GM21737 (cell line): ENCODE measurements at regions not wholly inside any gene's neighbourhood (a gene's known extent, or its start where the extent isn't known, plus 50 kb on each side); places are given as distances from the start of the nearest gene placed in this dataset.
"Not testable (repeated sequence)": the region's sequence is repeated elsewhere in the genome, so short reads cannot be mapped to it uniquely, and the experiment has no call there.

Experiments used
- ATAC-seq: cut with Tn5 transposase; IDR thresholded peaks from one replicate; pipeline ENCODE4 v1.9.1; 2021; ENCODE audit warnings: mild to moderate bottlenecking, moderate library complexity; ENCODE audit not compliant: unreplicated experiment

DNA sequence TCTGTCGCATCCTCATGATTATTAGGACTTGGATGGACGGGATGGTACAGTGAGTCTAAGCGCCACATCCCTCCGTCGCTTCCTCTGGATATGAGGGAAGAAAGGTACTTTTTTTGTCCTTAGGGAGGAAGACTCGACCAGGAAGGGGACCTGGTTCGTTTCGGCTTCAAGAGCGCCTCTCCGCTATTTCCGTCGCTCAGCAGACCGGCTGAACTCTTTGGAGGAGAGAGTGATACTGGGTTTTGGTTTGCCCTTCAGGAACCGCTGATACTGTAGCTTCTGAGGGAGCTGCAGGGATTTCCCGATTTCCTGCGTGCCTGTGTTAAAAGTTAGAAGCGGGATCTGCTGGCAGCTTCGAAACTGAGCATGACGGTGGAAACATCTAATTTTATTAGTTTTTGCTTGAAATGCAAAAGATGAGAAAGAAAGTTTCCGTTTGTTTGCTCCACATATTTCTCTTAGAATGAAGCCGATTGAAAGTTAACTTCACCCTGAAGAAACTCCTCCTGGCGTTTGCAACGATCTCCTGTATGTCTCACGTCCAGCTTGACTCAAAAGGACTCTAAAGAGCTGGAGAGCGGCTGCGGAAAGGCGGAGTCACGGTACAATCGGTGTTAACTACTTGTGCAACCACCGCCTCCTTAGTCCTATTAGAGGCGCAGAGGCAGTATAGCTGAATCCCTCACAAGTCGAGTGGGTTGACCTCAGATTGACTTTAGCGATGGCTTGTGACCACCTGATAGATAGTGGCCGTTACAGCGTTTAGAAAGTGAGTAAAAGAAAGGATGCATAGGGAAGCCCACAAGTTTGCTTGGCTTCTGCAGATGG, 129.4 kb downstream of the TRIM27 start:
- ATAC-seq = no peak

DNA sequence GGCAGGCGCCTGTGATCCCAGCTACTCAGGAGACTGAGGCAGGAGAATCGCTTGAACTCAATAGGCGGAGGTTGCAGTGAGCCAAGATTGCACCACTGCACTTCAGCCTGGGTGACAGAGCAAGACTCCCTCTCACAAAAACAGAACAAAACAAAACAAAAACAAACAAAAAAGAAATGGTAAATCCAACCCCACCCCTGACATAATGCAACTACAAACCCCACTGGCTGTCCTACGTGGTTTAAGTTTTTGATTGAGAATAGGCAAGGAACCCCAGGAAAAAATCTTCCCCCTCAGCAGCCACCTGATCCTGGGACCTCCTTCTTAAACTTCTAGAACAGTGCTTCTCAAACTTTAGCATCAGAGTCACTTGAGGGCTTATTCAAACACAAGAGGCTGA, 123.1 kb downstream of the TRIM27 start:
- not testable (repeated sequence) for ATAC-seq

DNA sequence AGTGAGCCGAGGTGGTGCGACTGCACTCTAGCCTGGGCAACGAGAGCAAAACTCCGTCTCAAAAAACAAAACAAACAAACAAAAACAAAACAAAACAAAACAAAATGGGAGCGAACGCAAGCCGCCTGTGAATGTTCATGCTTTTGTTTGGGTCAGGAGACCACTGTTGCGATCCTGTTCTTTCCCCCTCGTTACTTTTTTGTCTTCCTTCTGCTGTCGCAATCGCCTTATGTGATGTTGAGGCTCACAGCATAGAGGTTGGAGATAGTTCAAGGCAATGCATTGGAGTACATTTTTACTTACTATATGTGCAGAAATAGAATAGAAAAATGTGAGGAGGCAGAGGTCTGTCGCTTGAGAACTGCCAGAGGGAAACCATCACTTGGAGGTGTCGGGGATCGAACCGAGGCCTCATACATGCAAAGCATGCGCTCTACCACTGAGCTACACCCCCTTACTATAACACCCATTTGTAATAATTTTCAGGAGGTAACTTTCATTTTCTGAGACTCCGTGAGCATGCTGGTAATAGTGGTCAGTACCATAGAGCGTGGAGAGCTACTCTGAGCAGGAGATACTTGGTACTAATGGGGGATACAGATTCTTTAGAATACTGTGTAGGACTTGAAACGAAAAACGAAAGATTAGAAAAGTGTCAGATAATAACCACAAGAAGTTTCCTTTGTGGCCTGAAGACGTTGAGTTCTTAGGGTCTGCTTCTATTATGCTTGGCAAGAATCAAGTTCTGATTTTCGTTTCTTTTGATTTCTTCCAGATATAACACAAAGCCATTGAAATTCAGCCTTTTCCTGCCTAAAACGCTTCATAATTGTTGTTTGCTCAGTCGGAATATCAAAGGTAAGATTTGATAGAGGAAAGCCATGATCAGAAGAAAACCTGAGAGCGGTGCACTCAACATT, 121.1 kb downstream of the TRIM27 start:
- ATAC-seq = no peak

DNA sequence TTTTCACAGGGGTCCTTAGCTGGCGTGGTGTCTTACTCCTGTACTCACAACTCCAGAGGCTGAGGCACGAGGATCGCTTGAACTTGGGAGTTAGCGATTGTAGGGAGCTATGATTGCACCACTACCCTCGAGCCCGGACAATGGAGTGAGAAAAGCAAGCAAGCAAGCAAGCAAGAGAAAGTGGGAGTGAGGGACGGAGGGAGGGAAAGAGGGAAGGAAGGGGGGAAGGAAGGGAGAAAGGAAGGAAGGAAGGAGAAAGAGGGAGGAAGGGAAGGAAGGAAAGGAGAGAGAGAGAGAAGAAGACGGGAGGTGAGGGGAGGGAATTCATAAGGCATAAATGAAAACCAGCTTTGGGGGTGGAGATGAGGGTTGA, 120.5 kb downstream of the TRIM27 start:
- ATAC-seq = no peak

DNA sequence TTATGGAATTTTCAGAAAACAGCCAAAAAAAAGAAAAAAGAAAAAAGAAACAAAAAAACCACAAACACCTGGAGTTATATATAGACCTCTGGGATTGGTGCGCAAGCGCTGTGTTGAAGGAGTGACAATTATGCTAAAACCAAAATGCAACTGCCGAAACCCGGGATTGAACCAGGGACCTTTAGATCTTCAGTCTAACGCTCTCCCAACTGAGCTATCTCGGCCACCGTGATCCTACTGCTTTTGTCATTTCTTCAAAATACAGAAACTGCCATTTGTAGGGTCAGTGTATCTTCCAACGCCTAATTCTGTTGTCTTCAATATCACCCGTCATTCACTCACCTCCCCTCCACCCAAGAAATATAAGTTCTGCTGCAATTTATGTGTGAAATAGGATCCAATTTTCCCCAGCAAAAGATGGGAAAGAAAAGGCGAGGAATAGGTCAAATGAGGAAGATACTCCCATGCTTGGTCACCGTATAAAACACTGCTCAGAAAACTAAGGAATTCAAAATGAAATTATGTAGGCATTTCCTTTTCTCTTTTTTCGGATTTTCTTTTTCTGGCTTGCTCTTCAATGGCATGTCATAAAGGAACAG, 116.0 kb downstream of the TRIM27 start:
- no peak for ATAC-seq

DNA sequence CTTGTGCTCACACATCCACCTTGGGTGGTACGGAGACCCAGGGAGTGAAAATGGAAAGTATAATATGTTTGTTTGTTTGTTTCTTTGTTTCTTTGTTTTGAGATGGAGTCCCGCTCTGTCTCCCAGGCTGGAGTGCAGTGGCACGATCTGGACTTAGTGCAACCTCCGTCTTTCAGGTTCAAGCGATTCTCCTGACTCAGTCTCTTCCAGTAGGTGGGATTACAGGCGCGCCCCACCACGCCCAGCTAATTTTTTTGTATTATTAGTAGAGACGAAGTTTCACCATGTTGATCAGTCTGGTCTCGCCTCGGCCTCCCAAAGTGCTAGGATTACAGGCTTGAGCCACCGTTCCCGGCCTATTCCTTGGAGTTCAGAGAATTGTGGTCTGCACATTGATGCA, 115.4 kb downstream of the TRIM27 start:
- ATAC-seq = no peak

DNA sequence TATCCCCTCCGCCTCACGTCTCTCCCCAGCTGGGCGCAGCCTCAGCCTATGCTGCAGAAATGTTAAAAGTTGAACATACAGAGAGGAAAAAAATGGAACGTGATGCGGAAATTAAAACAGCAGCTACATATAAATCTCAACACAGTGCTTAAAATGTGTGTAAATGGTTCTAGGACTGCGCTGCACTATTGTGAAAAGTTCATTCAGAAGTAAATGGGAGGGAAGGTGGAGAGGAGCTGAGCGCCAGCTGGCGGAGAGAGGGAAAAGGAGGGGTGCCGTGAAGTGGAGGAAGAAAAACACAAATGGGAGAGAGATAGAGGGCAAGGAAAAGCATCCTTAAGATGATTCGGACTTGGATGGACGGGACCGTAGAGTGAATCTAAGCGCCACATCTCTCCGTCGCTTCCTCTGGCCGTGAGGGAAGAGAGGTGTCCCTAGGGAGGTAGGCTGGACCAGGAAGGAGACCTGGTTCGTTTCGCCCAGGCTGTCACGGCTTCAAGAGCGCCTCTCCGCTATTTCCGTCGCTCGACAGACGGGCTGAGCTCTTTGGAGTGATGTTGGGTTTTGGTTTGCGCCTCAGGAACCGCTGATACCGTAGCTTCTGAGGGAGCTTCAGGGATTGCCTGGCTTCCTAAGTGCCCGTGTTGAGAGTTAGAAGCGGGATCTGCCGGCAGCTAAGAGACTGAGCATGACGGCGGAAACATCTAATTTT, 113.7 kb downstream of the TRIM27 start:
- no peak for ATAC-seq

DNA sequence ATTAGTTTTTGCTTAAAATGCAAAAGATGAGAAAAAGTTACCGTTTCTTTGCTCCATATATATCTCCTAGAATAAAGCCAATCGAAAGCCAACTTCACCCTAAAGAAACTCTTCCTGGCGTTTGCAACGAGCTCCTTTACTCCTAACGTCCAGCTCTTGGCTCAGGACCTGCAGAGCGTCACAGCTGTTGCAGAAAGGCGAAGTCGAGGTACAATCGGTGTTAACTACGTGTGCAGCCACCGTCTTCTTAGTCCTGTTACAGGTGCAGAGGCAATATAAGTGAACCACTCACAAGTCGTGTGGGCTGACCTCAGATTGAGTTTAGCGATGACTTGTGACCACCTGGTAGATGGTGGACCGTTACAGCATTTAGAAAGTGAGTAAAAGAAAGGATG, 113.1 kb downstream of the TRIM27 start:
- no peak for ATAC-seq

DNA sequence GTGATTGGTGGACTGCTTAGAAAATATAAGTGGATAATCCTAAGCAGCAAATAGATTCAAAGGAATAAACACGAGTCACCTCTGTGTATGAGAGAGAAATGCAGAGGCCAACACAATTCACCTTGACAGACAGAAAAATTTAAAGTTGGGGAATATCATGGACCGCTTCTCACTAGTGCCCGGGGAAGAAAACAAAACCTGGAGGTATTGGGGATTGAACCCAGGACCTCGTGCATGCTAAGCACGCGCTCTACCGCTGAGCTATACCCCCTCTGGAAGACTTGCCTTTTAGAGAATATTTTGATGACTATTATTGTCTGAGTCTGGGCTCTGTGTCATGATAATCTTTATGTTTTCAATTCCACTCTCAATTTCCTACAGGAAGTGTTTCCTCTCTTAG, 111.9 kb downstream of the TRIM27 start:
- ATAC-seq = no peak

DNA sequence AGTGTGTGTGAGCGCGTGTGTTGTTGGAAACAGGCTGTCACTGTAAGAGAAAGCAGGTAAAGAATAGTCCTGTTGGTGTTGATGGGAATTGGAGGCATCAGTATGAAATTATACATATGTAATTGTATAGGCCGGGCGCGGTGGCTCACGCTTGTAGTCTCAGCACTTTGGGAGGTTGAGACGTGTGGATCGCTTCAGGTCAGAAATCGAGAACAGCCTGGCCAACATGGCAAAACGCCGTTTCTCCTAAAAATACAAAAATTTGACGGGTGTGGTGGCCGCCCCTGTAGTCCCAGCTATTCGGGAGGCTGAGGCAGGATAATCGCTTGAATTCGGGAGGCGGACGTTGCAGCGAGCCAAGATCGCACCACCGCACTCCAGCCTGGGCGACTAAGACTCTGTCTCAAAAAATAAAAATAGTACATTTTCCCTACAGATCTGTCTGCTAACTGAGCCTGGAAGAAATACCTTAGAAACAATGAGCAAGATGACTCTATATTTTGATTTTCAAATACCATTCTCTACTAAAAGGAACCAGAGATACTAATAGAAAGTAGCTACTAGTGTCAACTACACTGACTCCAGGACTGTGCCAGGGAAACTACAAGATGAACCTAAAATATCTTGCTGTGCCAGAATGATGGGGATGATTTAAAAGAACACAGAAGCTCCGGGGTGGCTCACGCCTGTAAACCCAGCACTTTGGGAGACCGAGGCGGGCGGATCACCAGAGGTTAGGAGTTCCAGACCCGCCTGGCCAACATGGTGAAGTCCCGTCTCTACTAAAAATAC, 110.8 kb downstream of the TRIM27 start:
- ATAC-seq = no peak

DNA sequence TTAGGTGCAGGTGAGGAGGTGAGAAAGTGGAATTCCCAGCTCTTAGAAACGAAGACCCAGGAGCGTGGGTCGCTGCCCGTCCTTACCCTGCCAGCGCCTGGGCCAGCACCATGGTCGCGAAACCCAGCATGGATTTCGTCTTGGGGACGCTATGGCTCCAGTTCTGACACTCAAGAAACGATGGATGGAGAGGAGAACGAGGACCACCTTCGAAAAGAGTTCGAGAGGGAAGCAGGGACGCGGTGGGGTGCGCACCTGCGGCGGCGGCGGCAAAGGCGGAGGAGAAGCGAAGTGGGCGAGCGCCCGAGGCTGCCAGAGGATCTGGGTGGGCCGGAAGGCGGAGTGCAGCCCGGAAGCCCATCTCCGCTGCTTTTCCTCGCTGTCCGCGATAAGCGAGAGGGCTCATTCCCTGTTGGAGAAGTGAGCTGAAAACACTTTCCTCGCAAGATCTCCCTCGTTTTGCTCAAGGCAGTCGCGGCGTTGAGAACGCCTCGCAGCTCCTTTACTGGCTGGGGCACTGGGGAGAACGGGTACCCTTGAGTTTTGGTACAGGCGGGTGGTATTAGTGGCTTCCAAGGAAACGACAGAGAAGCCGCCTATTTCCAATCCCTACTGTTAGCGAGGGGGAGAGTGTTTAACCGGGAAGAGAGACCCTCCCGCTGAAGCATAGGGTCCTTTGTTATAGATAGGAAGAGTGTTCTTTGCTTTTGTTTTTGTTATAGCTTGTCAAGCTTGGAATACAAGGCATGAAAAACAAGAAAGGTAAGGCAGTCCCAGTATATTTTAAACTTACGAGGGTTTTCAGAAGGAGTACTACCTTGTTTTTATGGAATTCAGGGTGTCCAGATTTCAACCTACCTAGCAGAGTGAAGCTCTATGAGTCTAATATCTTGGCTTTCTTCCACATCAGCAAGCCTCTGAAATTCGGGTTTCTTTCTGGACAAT, 109.5 kb downstream of the TRIM27 start:
- no peak for ATAC-seq

DNA sequence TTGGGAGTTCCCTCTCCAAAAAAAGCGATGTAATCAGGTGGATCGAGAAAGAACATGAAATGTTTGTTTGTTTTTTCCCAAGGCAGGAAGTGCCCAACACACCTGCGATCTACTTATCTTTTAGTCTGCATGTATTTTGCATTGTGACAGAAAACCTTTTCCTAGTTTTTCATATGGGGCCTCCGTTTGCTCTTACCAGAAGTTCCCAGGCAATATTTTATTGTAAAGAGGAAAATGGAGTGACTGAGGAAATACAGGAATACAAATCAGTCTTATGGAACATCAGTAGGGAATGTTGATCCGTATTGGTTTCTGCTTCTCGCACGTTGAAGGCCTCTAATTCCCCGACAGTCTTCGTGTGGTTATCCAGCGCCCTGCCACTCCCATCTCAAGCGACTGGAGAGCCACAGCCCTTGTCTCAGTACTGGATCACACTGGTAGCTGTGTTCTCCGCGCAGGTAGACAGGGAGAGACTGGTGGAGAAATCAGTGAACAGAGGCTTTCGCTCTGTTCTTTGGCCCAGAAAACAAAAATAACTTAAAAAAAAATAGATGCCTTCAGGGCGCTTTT, 107.4 kb downstream of the TRIM27 start:
- ATAC-seq = no peak

DNA sequence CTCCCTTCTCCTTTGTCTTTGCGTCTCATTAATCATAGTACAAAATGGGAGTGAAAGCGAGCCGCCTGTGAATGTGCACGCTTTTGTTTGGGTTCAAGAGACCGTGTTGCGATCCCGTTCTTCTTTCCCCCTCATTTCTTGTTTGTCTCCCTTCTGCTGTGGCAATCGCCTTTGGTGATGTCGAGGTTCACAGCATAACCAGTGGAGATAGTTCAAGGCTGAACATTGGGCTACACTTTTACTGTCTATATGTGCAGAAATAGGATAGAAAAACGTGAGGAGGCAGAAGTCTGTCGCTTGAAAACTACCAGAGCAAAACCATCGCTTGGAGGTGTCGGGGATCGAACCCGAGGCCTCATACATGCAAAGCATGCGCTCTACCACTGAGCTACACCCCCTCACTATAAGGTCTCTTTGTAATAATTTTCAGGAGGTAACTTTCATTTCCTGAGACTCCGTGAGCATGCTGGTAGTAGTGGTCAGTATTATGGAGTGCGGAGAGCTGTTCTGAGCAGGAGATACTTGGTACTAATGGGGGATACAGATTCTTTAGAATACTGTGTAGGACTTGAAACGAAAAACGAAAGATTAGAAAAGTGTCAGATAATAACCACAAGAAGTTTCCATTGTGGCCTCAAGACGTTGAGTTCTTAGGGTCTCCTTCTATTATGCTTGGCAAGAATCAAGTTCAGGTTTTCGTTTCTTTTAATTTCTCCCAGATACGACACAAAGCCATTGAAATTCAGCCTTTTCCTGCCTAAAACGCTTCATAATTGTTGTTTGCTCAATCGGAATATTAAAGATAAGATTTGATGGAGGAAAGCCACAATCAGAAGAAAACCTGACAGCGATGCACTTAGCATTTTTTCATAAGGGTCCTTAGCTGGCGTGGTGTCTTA, 106.6 kb downstream of the TRIM27 start:
- no peak for ATAC-seq

DNA sequence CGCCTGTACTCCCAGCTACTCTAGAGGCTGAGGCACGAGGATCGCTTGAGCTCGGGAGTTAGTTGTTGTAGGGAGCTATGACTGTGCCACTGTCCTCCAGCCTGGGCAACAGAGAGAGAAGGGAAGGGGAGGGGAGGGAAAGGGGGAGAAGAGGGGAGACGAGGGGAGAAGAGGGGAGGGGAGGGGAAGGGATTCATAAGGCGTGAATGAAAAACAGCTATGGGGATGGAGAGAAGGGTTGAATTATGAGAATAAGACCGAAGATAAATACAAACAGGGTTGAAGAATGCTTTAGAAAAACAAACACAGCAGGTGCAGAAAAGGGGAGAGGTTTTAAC, 106.0 kb downstream of the TRIM27 start:
- ATAC-seq = no peak

DNA sequence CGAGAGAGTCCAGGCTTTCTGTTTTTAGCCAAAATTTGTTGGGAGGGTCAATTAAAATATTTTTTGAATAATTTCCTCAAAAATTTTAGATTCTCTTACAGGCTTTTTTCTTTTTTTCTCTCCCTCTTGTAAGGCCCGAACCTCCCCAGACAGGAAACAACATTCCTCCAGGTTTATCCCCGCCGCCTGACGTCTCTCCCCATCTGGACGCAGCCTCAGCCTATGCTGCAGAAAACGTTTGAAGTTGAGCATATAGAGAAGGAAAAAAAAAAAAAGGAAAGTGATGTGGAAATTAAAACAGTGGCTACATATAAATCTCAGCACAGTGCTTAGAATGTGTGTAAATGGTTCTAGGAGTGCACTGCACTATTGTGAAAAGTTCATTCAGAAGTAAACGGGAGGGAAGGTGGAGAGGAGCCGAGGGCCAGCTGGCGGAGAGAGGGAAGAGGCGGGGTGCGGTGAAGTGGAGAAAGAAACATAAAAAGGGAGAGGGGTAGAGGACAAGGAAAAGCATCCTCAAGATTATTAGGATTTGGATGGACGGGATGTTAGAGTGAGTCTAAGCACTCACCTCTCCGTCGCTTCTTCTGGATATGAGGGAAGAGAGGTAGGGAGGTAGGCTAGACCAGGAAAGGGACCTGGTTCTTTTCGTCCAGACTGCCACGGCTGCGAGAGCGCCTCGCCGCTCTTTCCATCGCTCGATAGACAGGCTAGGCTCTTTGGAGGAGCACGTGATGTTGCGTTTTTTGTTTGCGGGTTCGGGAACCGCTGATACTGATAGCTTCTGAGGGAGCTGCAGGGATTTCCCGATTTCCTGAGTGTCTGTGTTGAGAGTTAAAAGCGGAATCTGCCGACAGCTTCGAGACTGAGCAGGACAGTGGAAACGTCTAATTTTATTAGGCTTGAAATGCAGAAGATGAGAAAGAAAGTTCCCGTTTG, 98.7 kb downstream of the TRIM27 start:
- ATAC-seq = no peak

DNA sequence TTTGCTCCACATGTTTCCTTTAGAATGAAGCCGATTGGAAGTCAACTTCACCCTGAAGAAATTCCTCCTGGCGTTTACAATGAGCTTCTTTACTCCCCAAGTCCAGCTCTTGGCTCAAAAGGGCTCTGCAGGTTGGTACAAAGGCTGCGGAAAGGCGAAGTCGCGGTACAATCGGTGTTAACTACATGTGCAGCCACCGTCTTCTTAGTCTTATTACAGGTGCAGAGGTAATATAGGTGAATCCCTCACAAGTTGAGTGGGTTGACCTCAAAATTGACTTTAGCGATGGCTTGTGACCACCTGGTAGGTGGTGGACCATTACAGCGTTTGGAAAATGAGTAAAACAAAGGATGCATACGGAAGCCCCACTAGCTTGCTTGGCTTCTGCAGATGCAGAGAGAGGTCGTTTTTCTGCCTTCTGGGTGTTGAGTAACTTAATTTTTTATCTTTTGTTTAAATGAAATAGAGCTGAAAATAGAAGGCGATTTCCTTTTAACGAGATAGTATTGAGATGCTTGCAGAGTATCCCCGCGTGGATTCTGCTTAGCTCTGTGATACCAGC, 98.0 kb downstream of the TRIM27 start:
- no peak for ATAC-seq

DNA sequence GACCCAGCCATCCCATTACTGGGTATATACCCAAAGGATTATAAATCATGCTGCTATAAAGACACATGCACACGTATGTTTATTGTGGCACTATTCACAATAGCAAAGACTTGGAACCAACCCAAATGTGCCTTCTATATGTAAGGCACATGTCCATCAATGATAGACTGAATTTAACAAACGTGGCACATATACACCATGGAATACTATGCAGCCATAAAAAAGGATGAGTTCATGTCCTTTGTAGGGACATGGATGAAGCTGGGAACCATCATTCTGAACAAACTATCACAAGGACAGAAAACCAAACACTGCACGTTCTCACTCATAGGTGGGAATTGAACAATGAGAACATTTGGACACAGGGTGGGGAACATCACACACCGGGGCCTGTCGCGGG, 92.1 kb downstream of the TRIM27 start:
- not testable (repeated sequence) for ATAC-seq
